ENCODE measurements at regions not wholly inside any gene's neighbourhood (a gene's known extent, or its start where the extent isn't known, plus 50 kb on each side); places are given as distances from the start of the nearest gene placed in this dataset.

- Histone ChIP-seq H3K4me3 (ENCODE audit: low read length) (no peak overlapping the region), H3K9me3 (ENCODE audit: control insufficient read depth, low read depth, low read length) (no peaks in the 10 kb centered on the region), H3K4me1 (ENCODE audit: control insufficient read depth, insufficient read depth, low read length) (no peaks in the 10 kb centered on the region), H3K27me3 (ENCODE audit: control insufficient read depth, insufficient read depth, low read length) (peaks cover 4% of the 10 kb centered on the region), H3K36me3 (ENCODE audit: control insufficient read depth, insufficient read depth, low read length) (no peaks in the 10 kb centered on the region), H3K27ac (ENCODE audit: low read length) (no peak overlapping the region)
- peak; percentile 58 to 74 for DNase-seq
- WGBS (ENCODE audit: insufficient coverage, low lambda C conversion rate): 8% methylated on average over 7 of the region's 7 CpGs
These were observed 101.4 kb upstream of the ZFHX3 start for GRCh38 chr16:73149334-73149733.

GRCh38 chr16:73147958-73148357, 100.0 kb upstream of the ZFHX3 start:
- Histone ChIP-seq H3K4me3 (ENCODE audit: low read length) (no peak overlapping the region), H3K27ac (ENCODE audit: low read length) (no peak overlapping the region), H3K9me3 (ENCODE audit: control insufficient read depth, low read depth, low read length) (no peaks in the 10 kb centered on the region), H3K4me1 (ENCODE audit: control insufficient read depth, insufficient read depth, low read length) (no peaks in the 10 kb centered on the region), H3K27me3 (ENCODE audit: control insufficient read depth, insufficient read depth, low read length) (peaks cover 12% of the 10 kb centered on the region), H3K36me3 (ENCODE audit: control insufficient read depth, insufficient read depth, low read length) (no peaks in the 10 kb centered on the region)
- no CpG with 5 or more reads among the region's 3 CpGs for WGBS (ENCODE audit: insufficient coverage, low lambda C conversion rate)
- DNase-seq: no peak

GRCh38 chr16:73145166-73145880, 97.4 kb upstream of the ZFHX3 start:
- Histone ChIP-seq H3K9me3 (ENCODE audit: control insufficient read depth, low read depth, low read length) (no peaks in the 10 kb centered on the region), H3K4me3 (ENCODE audit: low read length) (no peak overlapping the region), H3K27ac (ENCODE audit: low read length) (no peak overlapping the region), H3K27me3 (ENCODE audit: control insufficient read depth, insufficient read depth, low read length) (peaks cover 12% of the 10 kb centered on the region), H3K4me1 (ENCODE audit: control insufficient read depth, insufficient read depth, low read length) (no peaks in the 10 kb centered on the region), H3K36me3 (ENCODE audit: control insufficient read depth, insufficient read depth, low read length) (no peaks in the 10 kb centered on the region)
- WGBS (ENCODE audit: insufficient coverage, low lambda C conversion rate): 100% methylated on average over 1 of the region's 10 CpGs
- DNase-seq: no peak

- H3K27ac ChIP-seq (ENCODE audit: low read length): no peak overlapping the region
- no peaks in the 10 kb centered on the region for H3K4me1 ChIP-seq (ENCODE audit: control insufficient read depth, insufficient read depth, low read length)
- no peak for DNase-seq
- H3K4me3 ChIP-seq (ENCODE audit: low read length): no peak overlapping the region
- H3K36me3 ChIP-seq (ENCODE audit: control insufficient read depth, insufficient read depth, low read length): no peaks in the 10 kb centered on the region
- H3K27me3 ChIP-seq (ENCODE audit: control insufficient read depth, insufficient read depth, low read length): peaks cover 12% of the 10 kb centered on the region
- 40% methylated on average over 2 of the region's 14 CpGs for WGBS (ENCODE audit: insufficient coverage, low lambda C conversion rate)
- no peaks in the 10 kb centered on the region for H3K9me3 ChIP-seq (ENCODE audit: control insufficient read depth, low read depth, low read length)
These were observed 95.9 kb upstream of the ZFHX3 start for GRCh38 chr16:73143576-73144422.

- Histone ChIP-seq H3K4me1 (ENCODE audit: control insufficient read depth, insufficient read depth, low read length) (no peaks in the 10 kb centered on the region), H3K4me3 (ENCODE audit: low read length) (no peak overlapping the region), H3K36me3 (ENCODE audit: control insufficient read depth, insufficient read depth, low read length) (no peaks in the 10 kb centered on the region), H3K9me3 (ENCODE audit: control insufficient read depth, low read depth, low read length) (no peaks in the 10 kb centered on the region), H3K27ac (ENCODE audit: low read length) (no peak overlapping the region), H3K27me3 (ENCODE audit: control insufficient read depth, insufficient read depth, low read length) (peaks cover 12% of the 10 kb centered on the region)
- DNase-seq: no peak
- WGBS (ENCODE audit: insufficient coverage, low lambda C conversion rate): 100% methylated on average over 1 of the region's 6 CpGs
These were observed 95.1 kb upstream of the ZFHX3 start for GRCh38 chr16:73143002-73143401.

GRCh38 chr16:73142053-73142854, 94.3 kb upstream of the ZFHX3 start:
- H3K4me1 ChIP-seq (ENCODE audit: control insufficient read depth, insufficient read depth, low read length): no peaks in the 10 kb centered on the region
- DNase-seq: no peak
- H3K36me3 ChIP-seq (ENCODE audit: control insufficient read depth, insufficient read depth, low read length): no peaks in the 10 kb centered on the region
- H3K9me3 ChIP-seq (ENCODE audit: control insufficient read depth, low read depth, low read length): no peaks in the 10 kb centered on the region
- H3K27ac ChIP-seq (ENCODE audit: low read length): no peak overlapping the region
- WGBS (ENCODE audit: insufficient coverage, low lambda C conversion rate): no CpG with 5 or more reads among the region's 9 CpGs
- H3K27me3 ChIP-seq (ENCODE audit: control insufficient read depth, insufficient read depth, low read length): peaks cover 12% of the 10 kb centered on the region
- no peak overlapping the region for H3K4me3 ChIP-seq (ENCODE audit: low read length)

GRCh38 chr16:73140929-73141328, 93.0 kb upstream of the ZFHX3 start:
- Histone ChIP-seq H3K27ac (ENCODE audit: low read length) (no peak overlapping the region), H3K9me3 (ENCODE audit: control insufficient read depth, low read depth, low read length) (no peaks in the 10 kb centered on the region), H3K4me3 (ENCODE audit: low read length) (no peak overlapping the region), H3K4me1 (ENCODE audit: control insufficient read depth, insufficient read depth, low read length) (no peaks in the 10 kb centered on the region), H3K36me3 (ENCODE audit: control insufficient read depth, insufficient read depth, low read length) (no peaks in the 10 kb centered on the region), H3K27me3 (ENCODE audit: control insufficient read depth, insufficient read depth, low read length) (peaks cover 12% of the 10 kb centered on the region)
- DNase-seq: no peak
- 60% methylated on average over 1 of the region's 4 CpGs for WGBS (ENCODE audit: insufficient coverage, low lambda C conversion rate)

GRCh38 chr16:73131156-73131862, 83.4 kb upstream of the ZFHX3 start:
- no peak overlapping the region for H3K27ac ChIP-seq (ENCODE audit: low read length)
- 60% methylated on average over 1 of the region's 7 CpGs for WGBS (ENCODE audit: insufficient coverage, low lambda C conversion rate)

GRCh38 chr16:73129455-73129854, 81.5 kb upstream of the ZFHX3 start:
- Histone ChIP-seq H3K36me3 (ENCODE audit: control insufficient read depth, insufficient read depth, low read length) (no peaks in the 10 kb centered on the region), H3K27me3 (ENCODE audit: control insufficient read depth, insufficient read depth, low read length) (no peaks in the 10 kb centered on the region), H3K9me3 (ENCODE audit: control insufficient read depth, low read depth, low read length) (no peaks in the 10 kb centered on the region), H3K4me1 (ENCODE audit: control insufficient read depth, insufficient read depth, low read length) (no peaks in the 10 kb centered on the region), H3K4me3 (ENCODE audit: low read length) (no peak overlapping the region), H3K27ac (ENCODE audit: low read length) (no peak overlapping the region)
- 71% methylated on average over 1 of the region's 13 CpGs for WGBS (ENCODE audit: insufficient coverage, low lambda C conversion rate)
- no peak for DNase-seq

More at GRCh38 chr16:73131156-73131862, 83.4 kb upstream of the ZFHX3 start:
- Histone ChIP-seq H3K4me1 (ENCODE audit: control insufficient read depth, insufficient read depth, low read length) (no peaks in the 10 kb centered on the region), H3K27me3 (ENCODE audit: control insufficient read depth, insufficient read depth, low read length) (no peaks in the 10 kb centered on the region), H3K36me3 (ENCODE audit: control insufficient read depth, insufficient read depth, low read length) (no peaks in the 10 kb centered on the region), H3K4me3 (ENCODE audit: low read length) (no peak overlapping the region), H3K9me3 (ENCODE audit: control insufficient read depth, low read depth, low read length) (no peaks in the 10 kb centered on the region)
- no peak for DNase-seq

- peak; percentile 22 to 26 for DNase-seq
- H3K27me3 ChIP-seq (ENCODE audit: control insufficient read depth, insufficient read depth, low read length): no peaks in the 10 kb centered on the region
- H3K27ac ChIP-seq (ENCODE audit: low read length): no peak overlapping the region
- H3K4me3 ChIP-seq (ENCODE audit: low read length): no peak overlapping the region
- no CpG with 5 or more reads among the region's 6 CpGs for WGBS (ENCODE audit: insufficient coverage, low lambda C conversion rate)
- no peaks in the 10 kb centered on the region for H3K36me3 ChIP-seq (ENCODE audit: control insufficient read depth, insufficient read depth, low read length)
- no peaks in the 10 kb centered on the region for H3K4me1 ChIP-seq (ENCODE audit: control insufficient read depth, insufficient read depth, low read length)
- no peaks in the 10 kb centered on the region for H3K9me3 ChIP-seq (ENCODE audit: control insufficient read depth, low read depth, low read length)
These were observed 78.6 kb upstream of the ZFHX3 start for GRCh38 chr16:73126525-73126853.

Data from large intestine (tissue), 3 donors.